NOMO-1 treated with DMSO at 0.1 percent for 48 hours (cell line): ENCODE measurements at regions not wholly inside any gene's neighbourhood (a gene's known extent, or its start where the extent isn't known, plus 50 kb on each side); places are given as distances from the start of the nearest gene placed in this dataset.
"Not testable (repeated sequence)": the region's sequence is repeated elsewhere in the genome, so short reads cannot be mapped to it uniquely, and the experiment has no call there.

ENCODE experiments used
- DNase-seq: peaks from one replicate; lab custom pipeline; 2025; ENCODE audit not compliant: unreplicated experiment; lab: John Stamatoyannopoulos, UW

GRCh38 chr13:82654143-82654542, 1228.1 kb downstream of the SLITRK1 start:
- no peak for DNase-seq

DNA sequence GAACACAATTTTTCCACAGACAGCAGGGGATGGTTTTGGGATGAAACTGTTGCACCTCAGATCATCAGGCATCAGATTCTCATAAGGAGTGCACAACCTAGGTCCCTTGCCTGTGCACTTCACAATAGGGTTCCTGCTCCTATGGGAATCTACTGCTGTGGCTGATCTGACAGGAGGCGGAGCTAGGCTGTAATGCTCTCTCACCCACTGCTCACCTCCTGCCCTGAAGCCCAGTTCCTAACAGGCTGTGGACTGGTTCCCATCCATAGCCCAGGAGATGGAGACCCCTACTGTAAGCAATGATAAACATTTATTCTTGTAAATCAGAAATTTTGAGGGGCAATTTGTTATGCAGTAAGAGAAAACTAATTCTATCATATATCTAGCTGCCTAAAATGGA, 1234.7 kb downstream of the SLITRK1 start:
- DNase-seq, result no peak

GRCh38 chr13:82636119-82636518, 1246.2 kb downstream of the SLITRK1 start:
- DNase-seq, result peak; percentile 80

DNA sequence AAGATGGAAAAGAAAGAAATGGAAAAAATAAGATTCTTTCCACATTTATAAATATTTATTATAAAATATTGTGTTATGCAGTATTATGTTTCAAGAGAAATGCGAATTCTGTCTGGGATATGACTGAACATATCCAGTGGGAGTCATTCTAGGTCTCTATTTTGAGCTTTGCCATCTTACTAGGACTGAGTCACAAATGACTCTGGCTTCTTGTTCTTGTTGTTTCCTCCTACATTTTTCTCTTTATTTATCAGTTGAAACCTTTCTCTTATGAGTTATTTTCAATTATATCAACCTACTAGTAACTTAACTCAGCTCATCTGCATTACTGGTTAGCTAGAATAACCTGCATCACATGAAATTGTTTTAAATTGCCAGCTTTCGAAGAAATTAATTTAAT, 1247.3 kb downstream of the SLITRK1 start:
- DNase-seq, result no peak

GRCh38 chr13:82627183-82627582, 1255.1 kb downstream of the SLITRK1 start:
- DNase-seq, result no peak

GRCh38 chr13:82625717-82626116, 1256.6 kb downstream of the SLITRK1 start:
- no peak for DNase-seq

GRCh38 chr13:82615043-82615442, 1267.2 kb downstream of the SLITRK1 start:
- no peak for DNase-seq

DNA sequence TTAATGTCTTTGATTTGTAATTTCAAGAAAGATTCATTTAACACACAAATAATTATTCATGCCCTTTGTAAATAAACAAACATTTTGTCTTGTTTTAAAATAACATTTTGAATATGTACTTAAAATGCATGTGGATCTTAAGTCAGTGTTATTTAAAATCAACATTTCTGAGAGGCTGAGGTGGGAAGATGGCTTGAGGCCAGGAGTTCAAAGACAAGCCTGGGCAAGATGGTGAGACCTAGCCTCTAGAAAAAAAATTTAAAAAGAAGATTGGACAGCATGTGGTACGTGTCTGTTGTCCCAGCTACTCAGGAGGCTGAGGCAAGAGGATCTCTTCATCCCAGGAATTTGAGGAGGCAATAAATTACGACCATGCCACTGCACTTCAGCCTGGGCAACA, 1268.2 kb downstream of the SLITRK1 start:
- no peak for DNase-seq

DNA sequence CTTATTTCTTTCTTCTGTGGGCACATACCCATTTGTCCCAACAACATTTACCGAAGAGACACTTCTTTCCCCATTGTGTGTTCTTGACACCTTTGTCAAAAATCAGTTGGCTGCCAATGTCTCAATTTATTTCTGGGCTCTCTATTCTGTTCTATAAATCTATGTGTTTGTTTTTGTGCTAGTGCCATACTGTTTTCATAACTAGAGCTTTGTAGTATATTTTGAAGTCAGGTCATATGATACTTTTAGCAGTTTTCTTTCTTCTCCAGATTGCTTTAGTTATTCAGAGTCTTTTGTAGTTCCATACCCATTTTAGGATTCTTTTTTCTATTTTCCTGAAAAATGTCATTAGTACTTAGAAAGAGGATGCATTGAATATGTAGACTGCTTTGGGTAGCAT, 1276.3 kb downstream of the SLITRK1 start:
- DNase-seq, result no peak

DNA sequence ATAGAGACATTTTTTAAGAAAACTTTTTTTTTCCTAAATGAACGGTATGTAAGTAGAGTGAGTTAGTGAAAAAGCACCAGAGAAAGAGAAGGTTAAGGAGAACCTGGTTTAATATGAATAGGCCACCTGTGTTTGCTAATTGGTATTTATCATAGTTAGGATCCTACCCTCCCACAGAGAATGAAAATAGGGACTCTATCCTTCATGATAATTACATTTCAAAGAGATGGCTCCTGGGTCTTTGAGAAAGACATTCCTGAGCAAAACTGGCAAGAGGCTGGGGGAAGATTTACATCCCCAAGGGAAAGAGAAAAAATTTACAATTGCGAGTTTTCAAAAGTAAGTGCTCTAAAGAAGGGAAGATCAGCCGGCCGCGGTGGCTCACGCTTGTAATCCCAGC, 1284.5 kb downstream of the SLITRK1 start:
- no peak for DNase-seq

GRCh38 chr13:82593239-82593638, 1289.0 kb downstream of the SLITRK1 start:
- no peak for DNase-seq

GRCh38 chr13:82571653-82572052, 1310.6 kb downstream of the SLITRK1 start:
- DNase-seq, result no peak

DNA sequence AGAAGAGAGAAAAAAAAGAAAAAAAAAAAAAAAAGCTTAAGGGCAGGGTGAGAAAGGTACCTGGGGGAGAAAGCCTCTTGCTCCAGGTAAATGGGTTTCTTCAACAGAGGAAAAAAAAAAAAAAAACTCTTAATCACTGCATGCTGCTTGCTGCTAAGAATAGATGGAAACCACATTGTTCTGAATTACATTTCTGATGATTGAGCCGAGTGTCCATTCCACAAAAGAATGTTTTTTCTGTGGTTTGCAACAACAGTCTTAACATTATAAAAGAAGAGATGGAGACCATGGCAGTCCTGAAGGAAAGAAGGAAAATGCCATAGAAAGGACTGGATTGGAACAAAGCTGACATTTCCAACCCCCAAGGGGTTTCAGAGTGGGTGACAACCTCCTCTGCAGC, 1312.7 kb downstream of the SLITRK1 start:
- DNase-seq, result no peak

GRCh38 chr13:82566864-82567263, 1315.4 kb downstream of the SLITRK1 start:
- no peak for DNase-seq

- no peak for DNase-seq
Observed at GRCh38 chr13:82565201-82565600, 1317.1 kb downstream of the SLITRK1 start.

- DNase-seq, result no peak
Observed at GRCh38 chr13:82560889-82561288, 1321.4 kb downstream of the SLITRK1 start.

DNA sequence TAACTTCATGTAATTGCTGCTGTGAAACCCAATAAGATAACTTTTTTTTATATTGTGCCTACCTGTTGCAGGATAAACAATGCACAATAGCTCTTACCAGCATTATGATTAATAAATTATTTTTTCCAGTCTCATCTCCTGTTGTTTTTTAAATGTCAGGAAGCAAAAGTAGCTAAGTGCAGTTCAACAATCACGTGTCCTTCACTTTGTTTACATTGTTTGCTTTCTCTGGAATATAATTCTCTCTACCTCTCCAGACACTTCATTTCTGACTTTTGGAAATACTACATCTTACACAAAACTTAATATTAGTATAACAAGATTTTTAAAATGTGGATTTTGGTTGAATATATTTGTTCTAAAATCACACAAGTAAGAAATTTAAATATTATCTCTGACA, 1359.4 kb downstream of the SLITRK1 start:
- DNase-seq, result no peak

DNA sequence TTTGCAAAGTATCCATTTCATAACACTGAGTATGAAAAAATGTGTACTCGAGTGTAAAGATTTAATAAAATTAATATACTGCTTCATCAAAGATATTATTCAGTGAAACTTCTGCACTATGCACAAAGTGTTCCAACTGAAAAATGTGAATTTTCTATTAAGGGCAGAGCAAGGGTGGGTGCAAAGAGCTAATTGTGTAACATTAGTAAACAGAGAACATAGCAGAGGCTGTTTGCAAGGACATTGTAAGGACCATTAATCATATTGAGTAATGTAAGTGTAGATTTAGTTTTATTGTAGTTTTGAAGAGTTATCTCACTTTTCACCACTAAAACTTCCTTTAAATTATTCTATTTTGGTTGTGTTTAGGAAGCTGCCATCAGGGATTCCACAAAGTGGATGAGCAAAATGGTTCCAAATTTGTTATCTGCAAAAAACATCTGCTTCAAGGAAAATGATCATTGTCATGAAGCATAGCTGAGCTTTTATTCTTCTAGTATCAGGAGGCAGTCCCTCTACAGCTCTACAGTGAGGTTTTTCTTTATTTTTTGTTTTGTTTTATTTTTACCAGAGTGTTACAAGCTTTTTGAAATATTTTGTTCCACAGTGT, 1375.4 kb downstream of the SLITRK1 start:
- DNase-seq, result no peak

- no peak for DNase-seq
Observed at GRCh38 chr13:82501834-82502233, 1380.4 kb downstream of the SLITRK1 start.

DNA sequence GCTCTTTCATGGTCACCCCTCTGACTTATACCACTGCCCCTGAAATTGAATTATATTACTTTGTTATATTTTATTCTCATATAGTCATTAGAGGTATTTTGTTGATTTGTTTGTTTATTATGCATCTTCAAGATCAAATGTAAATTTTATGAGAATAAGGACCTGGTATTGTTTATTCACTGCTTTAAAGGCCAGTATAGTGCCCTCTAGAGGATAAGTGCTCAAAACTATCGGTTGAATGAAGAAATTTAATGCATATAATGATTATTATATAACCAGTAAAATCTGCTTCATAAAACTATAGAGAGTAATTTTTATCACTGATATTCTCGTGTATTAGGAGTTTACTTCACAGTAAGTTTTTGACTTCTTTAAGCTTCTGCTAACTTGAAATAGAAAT, 1401.9 kb downstream of the SLITRK1 start:
- no peak for DNase-seq

- no peak for DNase-seq
Observed at GRCh38 chr13:82477436-82477835, 1404.8 kb downstream of the SLITRK1 start.

GRCh38 chr13:82467626-82468025, 1414.6 kb downstream of the SLITRK1 start:
- DNase-seq, result no peak

- DNase-seq, result not testable (repeated sequence)
Observed at GRCh38 chr13:82459575-82459974, 1422.7 kb downstream of the SLITRK1 start.

GRCh38 chr13:82458169-82458568, 1424.1 kb downstream of the SLITRK1 start:
- no peak for DNase-seq
